ENCODE measurements at regions not wholly inside any gene's neighbourhood (a gene's known extent, or its start where the extent isn't known, plus 50 kb on each side); places are given as distances from the start of the nearest gene placed in this dataset.

DNA sequence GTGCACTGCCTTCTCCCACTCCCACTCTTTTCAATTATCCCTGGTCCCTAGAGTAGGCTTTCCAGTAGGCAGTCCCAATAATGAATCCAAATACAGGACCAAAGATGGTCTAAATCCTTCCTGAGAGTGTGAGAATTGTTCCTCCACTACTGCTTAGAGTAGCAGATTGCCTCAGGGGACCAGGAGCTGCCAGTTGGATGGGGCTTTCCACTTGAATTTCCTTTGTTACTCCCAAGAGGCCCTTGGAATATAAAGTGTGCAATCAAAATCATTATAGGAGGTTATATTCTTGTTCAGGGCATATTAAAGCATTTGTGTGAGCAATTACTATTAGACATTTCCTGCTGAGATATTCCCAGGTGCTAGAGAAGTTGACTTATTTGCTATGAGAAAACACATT is 156.6 kb upstream of the TLL1 start:
- intact Hi-C loops (cut with micrococcal nuclease), result no loop called here

DNA sequence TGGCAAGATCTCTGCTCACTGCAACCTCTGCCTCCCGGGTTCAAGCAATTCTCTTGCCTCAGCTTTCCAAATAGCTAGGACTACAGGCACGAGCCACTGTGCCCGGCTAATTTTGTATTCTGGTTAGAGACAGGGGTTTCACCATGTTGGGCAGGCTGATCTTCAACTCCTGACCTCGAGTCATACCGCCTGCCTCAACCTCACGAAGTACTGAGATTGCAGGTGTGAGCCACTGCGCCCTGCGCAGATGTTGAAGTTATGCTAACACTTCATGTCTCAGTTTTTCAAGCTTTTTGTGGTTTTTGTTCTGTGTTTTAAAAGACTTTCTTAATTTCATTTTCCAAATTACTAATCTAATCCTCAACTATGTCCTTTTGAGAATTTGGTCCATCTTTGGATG is 154.4 kb upstream of the TLL1 start:
- intact Hi-C loops (cut with micrococcal nuclease), result no loop called here

DNA sequence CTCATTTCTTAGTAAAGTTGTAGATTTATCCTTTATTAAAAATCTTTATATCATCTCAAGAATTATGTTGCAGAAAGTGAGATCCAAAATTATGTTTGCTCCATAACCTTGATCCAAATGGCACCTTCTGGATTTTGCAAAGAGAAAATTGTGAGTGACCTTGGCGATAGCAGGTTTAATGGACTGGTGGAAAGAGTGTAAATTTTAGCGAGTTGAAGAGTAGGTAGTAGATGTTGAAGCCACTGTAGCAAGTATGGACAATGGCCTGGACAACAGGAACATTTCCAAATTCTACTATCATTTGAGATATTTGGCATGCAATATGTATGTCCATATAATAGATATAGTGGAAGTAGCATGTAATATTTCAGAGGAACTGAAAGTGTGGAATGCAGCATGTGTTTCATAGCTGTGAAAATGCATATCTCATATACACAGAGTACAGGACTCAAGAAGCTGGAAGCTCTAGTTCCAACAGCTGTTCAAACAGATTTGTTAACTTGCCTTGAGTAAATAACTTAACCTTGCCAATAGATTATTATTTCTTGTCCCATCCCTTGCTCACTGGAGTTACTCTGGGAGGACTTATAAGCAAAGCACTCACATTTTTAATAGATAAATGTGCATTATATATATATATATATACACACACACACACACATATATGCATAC is 152.5 kb upstream of the TLL1 start:
- intact Hi-C loops (cut with micrococcal nuclease), result no loop called here

- intact Hi-C loops (cut with micrococcal nuclease), result no loop called here
Measured at GRCh38 chr4:165721815-165722214, 151.2 kb upstream of the TLL1 start.

- intact Hi-C loops (cut with micrococcal nuclease), result no loop called here
Measured at GRCh38 chr4:165723051-165723795, 149.8 kb upstream of the TLL1 start.

DNA sequence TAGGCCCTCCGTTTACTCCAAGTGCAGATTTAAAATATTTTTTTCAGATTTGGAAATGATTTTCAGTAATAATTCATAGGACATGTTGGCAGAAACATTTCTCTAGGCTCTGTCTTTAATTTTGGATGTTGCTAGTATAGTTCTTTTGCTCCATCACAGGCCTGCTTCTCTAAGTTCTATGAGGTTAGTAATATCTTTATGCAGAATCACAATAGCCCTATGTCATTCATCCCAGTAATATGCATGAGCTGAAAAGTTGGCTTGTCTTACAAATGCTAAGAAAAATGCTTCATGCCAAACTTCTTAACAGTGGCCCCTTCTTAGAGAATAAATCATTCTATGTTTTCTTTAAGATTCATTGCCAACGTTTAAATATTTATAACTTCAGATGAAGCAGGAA is 148.3 kb upstream of the TLL1 start:
- intact Hi-C loops (cut with micrococcal nuclease), result no loop called here

GRCh38 chr4:165725352-165725751 is 147.7 kb upstream of the TLL1 start:
- intact Hi-C loops (cut with micrococcal nuclease), result no loop called here

- intact Hi-C loops (cut with micrococcal nuclease), result no loop called here
Measured at GRCh38 chr4:165726831-165727230, 146.2 kb upstream of the TLL1 start.

- intact Hi-C loops (cut with micrococcal nuclease), result no loop called here
Measured at GRCh38 chr4:165737309-165737972, 135.6 kb upstream of the TLL1 start.

DNA sequence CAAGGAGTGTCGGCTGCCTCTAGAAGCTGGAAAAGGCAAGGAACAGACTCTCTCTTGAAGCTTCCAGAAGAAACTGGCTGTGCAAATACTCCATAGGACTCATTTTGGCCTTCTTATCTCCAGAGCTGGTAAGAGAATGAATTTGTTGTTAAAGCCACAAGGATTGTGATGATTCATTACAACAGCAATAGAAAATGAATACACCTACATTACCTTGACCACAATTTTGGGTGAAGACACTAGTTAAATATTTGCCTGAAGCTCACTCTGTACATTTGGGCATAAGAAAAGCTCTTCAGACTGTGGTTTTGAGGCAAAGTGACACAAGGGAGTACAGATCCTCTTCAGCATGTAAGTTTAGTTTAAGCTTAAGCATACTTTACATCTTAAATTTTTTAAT is 134.5 kb upstream of the TLL1 start:
- intact Hi-C loops (cut with micrococcal nuclease), result no loop called here

GRCh38 chr4:165740911-165741310 is 132.1 kb upstream of the TLL1 start:
- intact Hi-C loops (cut with micrococcal nuclease), result no loop called here

DNA sequence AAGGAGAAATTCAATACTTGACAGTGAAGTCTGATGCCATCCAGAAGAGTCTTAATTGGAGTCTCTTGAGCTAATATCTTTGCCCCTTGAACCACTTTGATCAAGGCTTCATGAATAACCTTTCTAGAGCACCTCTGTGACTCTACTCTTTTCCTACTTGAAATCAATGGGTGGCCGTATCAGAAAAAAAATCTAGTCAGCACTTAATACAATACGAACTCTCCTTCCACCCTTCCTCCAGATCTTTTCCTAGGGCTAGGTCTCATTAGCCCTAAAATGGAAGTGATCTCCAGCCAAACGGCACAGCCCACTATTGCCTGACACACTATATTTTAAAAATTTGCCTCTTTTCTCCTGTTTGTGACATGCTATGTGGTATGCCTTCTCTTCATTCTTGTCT is 129.6 kb upstream of the TLL1 start:
- intact Hi-C loops (cut with micrococcal nuclease), result no loop called here

DNA sequence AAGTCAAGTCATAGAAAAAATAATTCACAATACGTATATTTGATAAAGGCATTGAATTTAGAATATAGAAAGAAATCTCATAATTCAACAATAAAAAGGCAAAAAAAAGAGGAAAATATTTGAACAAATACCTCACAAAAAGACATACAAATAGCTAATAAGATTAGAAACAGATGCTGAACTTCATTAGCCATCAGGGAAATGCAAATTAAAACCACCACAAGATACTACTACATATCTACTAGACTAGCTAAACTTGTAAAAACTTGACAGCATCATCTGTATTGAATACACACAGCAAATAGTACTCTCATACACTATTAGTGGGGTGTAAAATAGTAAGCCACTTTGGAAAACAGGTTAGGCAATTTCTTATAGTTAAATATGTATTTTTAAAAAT is 128.7 kb upstream of the TLL1 start:
- intact Hi-C loops (cut with micrococcal nuclease), result no loop called here

GRCh38 chr4:165748321-165748720 is 124.7 kb upstream of the TLL1 start:
- intact Hi-C loops (cut with micrococcal nuclease), result no loop called here

DNA sequence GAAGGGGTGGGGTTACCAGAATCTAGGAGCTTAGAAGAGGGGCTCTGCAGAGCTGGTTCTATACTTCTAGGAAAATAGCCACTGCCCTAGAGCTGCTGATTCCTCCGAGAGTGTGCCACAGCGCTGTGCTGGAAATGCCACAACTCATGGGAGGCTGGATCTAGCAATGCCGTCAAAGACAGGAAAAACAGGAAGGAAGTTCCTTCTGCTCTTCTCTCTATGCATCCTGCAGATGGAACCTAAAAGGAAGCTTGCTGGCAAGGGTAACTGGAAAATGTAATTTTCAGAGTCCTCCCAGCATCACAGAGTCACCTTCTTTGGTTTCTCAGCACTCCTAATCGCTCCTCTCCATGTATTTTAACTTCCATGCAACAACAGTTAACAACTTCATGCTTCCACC is 121.2 kb upstream of the TLL1 start:
- intact Hi-C loops (cut with micrococcal nuclease), result no loop called here

DNA sequence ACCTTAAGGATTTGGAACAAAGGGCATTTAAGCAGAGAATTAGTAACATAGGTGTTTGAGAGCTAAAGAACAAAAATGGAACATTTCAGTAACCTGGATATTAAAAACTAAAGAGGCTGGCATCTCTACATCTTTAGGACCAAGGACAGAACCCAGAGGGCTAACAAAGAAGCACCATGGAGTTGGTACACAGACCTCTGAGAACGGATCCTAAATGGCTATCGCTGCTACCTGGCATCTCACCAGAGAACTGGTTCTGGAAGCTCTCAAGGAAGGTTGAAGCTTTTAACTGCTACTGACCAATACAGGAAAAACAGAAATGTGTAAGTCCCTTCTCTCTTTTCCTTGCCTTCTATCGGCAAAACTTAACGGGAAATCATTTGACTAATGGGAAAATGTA is 118.4 kb upstream of the TLL1 start:
- intact Hi-C loops (cut with micrococcal nuclease), result no loop called here

GRCh38 chr4:165756836-165757235 is 116.2 kb upstream of the TLL1 start:
- intact Hi-C loops (cut with micrococcal nuclease), result no loop called here

- intact Hi-C loops (cut with micrococcal nuclease), result no loop called here
Measured at GRCh38 chr4:165757451-165757850, 115.6 kb upstream of the TLL1 start.

- intact Hi-C loops (cut with micrococcal nuclease), result no loop called here
Measured at GRCh38 chr4:165758086-165758485, 115.0 kb upstream of the TLL1 start.

DNA sequence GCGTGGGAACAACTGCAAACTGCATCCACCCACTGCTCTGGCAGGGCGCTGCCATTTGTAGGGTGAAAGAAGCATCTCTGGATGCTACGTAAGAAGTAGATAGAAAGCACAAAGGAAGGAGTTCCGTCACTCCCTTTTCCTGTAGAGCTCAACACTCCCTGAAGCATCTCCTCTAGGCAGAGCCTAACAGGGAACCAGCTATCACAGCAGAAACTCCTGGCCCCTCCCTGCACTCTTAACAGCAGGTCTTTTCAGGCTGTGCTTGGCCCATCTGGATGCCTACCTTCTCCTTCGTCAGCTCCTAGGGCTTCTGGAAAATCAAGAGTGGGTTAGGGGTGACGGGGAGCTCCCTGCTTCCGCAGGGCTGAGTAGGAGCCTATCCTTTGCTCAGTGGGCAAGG is 112.9 kb upstream of the TLL1 start:
- intact Hi-C loops (cut with micrococcal nuclease), result no loop called here

GRCh38 chr4:165761963-165762362 is 111.1 kb upstream of the TLL1 start:
- intact Hi-C loops (cut with micrococcal nuclease), result no loop called here

DNA sequence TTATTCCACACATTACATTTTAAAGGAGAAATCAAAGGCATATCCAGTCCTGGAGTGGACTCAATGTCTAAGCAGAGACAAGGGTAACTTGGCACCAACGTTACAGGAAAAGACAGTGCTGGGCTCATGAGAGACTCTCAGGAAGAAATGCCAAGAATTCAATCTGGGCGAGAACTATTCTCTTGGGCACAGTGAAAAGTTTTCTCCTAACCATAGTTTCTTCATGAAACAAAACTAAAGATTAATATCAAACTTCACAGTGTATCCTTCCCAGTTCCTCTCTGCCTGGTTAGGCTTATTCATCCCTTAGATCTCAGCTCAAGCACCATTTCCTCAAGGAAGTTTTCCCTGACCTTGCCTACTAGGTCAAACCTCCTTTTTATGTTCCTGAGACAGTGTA is 109.4 kb upstream of the TLL1 start:
- intact Hi-C loops (cut with micrococcal nuclease), result no loop called here

DNA sequence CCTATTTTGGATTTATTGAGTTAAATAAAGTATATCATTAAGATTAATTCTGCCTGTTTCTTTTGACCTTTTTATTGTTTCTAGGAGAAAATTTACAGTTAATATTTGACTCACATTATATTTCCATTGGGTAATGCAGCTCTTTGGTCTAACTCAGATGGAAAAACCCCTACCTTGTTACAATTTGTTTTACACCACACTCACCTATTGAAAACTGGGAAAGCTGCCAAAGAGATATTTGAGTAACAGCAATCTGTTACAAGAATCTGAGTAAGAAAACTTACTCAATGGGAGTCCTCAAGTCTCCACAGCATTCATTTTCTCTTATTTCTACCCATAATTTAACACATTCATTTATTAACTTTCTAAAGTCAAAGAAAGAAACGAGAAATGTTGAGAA is 108.0 kb upstream of the TLL1 start:
- intact Hi-C loops (cut with micrococcal nuclease), result no loop called here

Measured in T-helper 1 cell treated with Interleukin-12 subunit alpha and Interleukin-12 subunit beta and Interleukin-4 antibody, amounts not matched to agents 30 ng/mL and 1 ng/mL, for 36 hours (primary cell).